ENCODE measurements at regions not wholly inside any gene's neighbourhood (a gene's known extent, or its start where the extent isn't known, plus 50 kb on each side); places are given as distances from the start of the nearest gene placed in this dataset.
A peak's percentile ranks its signal among the peaks of the same experiment; 100 is the strongest.

DNA sequence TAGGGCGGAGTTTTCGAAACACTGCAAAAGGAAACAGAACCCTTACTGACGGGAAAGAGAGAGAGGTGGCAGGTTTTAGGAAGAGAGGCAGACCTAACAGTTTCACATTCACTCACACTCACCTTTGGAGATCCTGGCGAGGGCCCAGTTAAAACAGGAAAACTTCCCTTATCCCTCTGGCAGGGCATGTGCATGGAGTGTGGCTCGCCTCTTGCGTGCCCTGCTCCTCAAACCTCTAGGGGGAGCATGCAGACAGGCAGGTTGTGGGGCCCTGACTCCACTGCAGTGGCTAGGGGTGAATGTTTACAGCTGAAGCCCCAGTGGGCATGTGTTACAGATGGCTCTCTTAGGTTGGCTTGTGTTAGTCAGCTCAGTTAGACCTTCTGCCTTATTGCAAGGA is 451.5 kb downstream of the UBE2NL start:
- H3K14ac ChIP-seq (ENCODE audit: insufficient read depth, low read length): no peak overlapping the region
- no peak overlapping the region for H3K4ac ChIP-seq (ENCODE audit: low read depth, low read length)
- H3K4me2 ChIP-seq (ENCODE audit: insufficient read depth, insufficient read length, low read length): no peak overlapping the region
- H2BK5ac ChIP-seq (ENCODE audit: insufficient read length, low read length): no peak overlapping the region
- H3K23ac ChIP-seq (ENCODE audit: insufficient read length, low read depth, low read length): no peak overlapping the region
- H2AFZ ChIP-seq (ENCODE audit: low read length): no peak overlapping the region
- H4K20me1 ChIP-seq (ENCODE audit: control insufficient read depth, insufficient read depth, insufficient read length): no peaks in the 10 kb centered on the region
- no peak overlapping the region for H3K27ac Mint-ChIP-seq
- H3K79me2 ChIP-seq (ENCODE audit: insufficient read depth, low read length): no peaks in the 10 kb centered on the region
- no peak overlapping the region for H3T11ph ChIP-seq (ENCODE audit: low read length)
- H3K4me1 Mint-ChIP-seq: 0 out of 4 replicates have a peak, but pooled peaks cover 0 to 2% of the 10 kb centered on the region in 2 experiments
- no CpG with 5 or more reads among the region's 6 CpGs for WGBS (ENCODE audit: extremely low coverage, insufficient read length, low lambda C conversion rate)
- H3K4me1 ChIP-seq (ENCODE audit: insufficient read depth, low read length): no peaks in the 10 kb centered on the region
- H2BK15ac ChIP-seq (ENCODE audit: low read depth, low read length): no peak overlapping the region
- H3K9ac ChIP-seq (ENCODE audit: extremely low read depth, insufficient read length, low read length): no peak overlapping the region
- H4K8ac ChIP-seq (replicated peaks; ENCODE audit: insufficient read length, low read depth, low read length): no peak overlapping the region
- DNase-seq: peak; percentile 62
- no peaks in the 10 kb centered on the region; the same call in 1 of the 2 replicates for H3K27me3 Mint-ChIP-seq (ENCODE audit: low read depth)
- no peak overlapping the region for H2AK5ac ChIP-seq (ENCODE audit: insufficient read length, low read length)
- no peak overlapping the region for H3K27ac ChIP-seq (ENCODE audit: insufficient read length, low read depth, low read length)
- H3K18ac ChIP-seq (ENCODE audit: insufficient read length, low read depth, low read length): no peak overlapping the region
- H4K5ac ChIP-seq (ENCODE audit: insufficient read length, low read depth, low read length): no peak overlapping the region
- H2BK20ac ChIP-seq (ENCODE audit: low read depth, low read length, poor library complexity, severe bottlenecking): no peak overlapping the region
- no peak overlapping the region for H4K91ac ChIP-seq (ENCODE audit: insufficient read length, low read depth, low read length)
- peaks cover 0 to 6% (median 5%) of the 10 kb centered on the region in 3 experiments; a peak in 5 of 7 replicates for H3K36me3 Mint-ChIP-seq (ENCODE audit: insufficient read depth in 1 of 3, low read depth in 3 of 3)
- no peaks in the 10 kb centered on the region for H3K23me2 ChIP-seq (ENCODE audit: insufficient read length, low read depth, low read length, poor library complexity, severe bottlenecking)
- H3K4me3 Mint-ChIP-seq: no peak overlapping the region
- H3K27me3 ChIP-seq (ENCODE audit: insufficient read depth, low read length): no peaks in the 10 kb centered on the region
- H2BK12ac ChIP-seq (ENCODE audit: insufficient read length, low read depth, low read length): no peak overlapping the region
- peaks cover 68 to 79% of the 10 kb centered on the region in 2 experiments for H3K9me3 Mint-ChIP-seq
- peaks cover 31% of the 10 kb centered on the region for H3K9me3 ChIP-seq (ENCODE audit: control insufficient read depth, low read depth, low read length)
- H3K79me1 ChIP-seq (ENCODE audit: insufficient read depth, low read depth, low read length, poor library complexity, severe bottlenecking): no peaks in the 10 kb centered on the region
- TF ChIP-seq, protein P1, sequence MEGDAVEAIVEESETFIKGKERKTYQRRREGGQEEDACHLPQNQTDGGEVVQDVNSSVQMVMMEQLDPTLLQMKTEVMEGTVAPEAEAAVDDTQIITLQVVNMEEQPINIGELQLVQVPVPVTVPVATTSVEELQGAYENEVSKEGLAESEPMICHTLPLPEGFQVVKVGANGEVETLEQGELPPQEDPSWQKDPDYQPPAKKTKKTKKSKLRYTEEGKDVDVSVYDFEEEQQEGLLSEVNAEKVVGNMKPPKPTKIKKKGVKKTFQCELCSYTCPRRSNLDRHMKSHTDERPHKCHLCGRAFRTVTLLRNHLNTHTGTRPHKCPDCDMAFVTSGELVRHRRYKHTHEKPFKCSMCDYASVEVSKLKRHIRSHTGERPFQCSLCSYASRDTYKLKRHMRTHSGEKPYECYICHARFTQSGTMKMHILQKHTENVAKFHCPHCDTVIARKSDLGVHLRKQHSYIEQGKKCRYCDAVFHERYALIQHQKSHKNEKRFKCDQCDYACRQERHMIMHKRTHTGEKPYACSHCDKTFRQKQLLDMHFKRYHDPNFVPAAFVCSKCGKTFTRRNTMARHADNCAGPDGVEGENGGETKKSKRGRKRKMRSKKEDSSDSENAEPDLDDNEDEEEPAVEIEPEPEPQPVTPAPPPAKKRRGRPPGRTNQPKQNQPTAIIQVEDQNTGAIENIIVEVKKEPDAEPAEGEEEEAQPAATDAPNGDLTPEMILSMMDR (conservative IDR thresholded peaks at IDR 0.05): peak; percentile 57
- no peak overlapping the region for H3K56ac ChIP-seq (ENCODE audit: insufficient read length, low read depth, low read length)
- H2BK120ac ChIP-seq (ENCODE audit: low read depth, low read length, poor library complexity, severe bottlenecking): no peak overlapping the region

Data from H9 (cell line).